Naive B cell (primary cell): ENCODE measurements at regions not wholly inside any gene's neighbourhood (a gene's known extent, or its start where the extent isn't known, plus 50 kb on each side); places are given as distances from the start of the nearest gene placed in this dataset.
A peak's percentile ranks its signal among the peaks of the same experiment; 100 is the strongest.
"Not testable (repeated sequence)": the region's sequence is repeated elsewhere in the genome, so short reads cannot be mapped to it uniquely, and the experiment has no call there.

Experiments
- ATAC-seq, 2 donors: fragments of 150-1000 bp; cut with Tn5 transposase; 2 replicates each; pipeline ENCODE4 v1.10.0; 2021; ENCODE audit warnings: low read depth in 2 of 2, mild to moderate bottlenecking in 2 of 2, moderate library complexity in 2 of 2
- DNase-seq: peaks from one replicate; pipeline ENCODE4 v3.0.0; 2022
- H3K27ac Mint-ChIP-seq, 6 donors: one replicate each; pipeline ENCODE4 v1.8.0; 2020 to 2022; ENCODE audit warnings: mild to moderate bottlenecking in 6 of 6, mixed read lengths in 6 of 6, moderate library complexity in 5 of 6, inconsistent platforms in 2 of 6
- H3K27me3 Mint-ChIP-seq, 3 donors: one replicate each; pipeline ENCODE4 v1.8.0; 2021 to 2022; ENCODE audit warnings: mixed read lengths in 3 of 3, mild to moderate bottlenecking in 1 of 3
- H3K36me3 Mint-ChIP-seq, 2 donors: one replicate each; pipeline ENCODE4 v1.8.0; 2020 to 2022; ENCODE audit warnings: mixed read lengths in 2 of 2, inconsistent platforms in 1 of 2, mild to moderate bottlenecking in 1 of 2
- H3K4me1 Mint-ChIP-seq, 3 donors: one replicate each; pipeline ENCODE4 v1.8.0; 2020 to 2022; ENCODE audit warnings: mixed read lengths in 3 of 3, inconsistent platforms in 1 of 3, mild to moderate bottlenecking in 1 of 3, moderate library complexity in 1 of 3
- H3K4me3 Mint-ChIP-seq, 8 donors: one replicate each; pipeline ENCODE4 v1.8.0; 2020 to 2022; ENCODE audit warnings: mild to moderate bottlenecking in 8 of 8, mixed read lengths in 8 of 8, moderate library complexity in 8 of 8, inconsistent platforms in 2 of 8
- H3K9me3 Mint-ChIP-seq, 7 donors: one replicate each; pipeline ENCODE4 v1.8.0; 2020 to 2022; ENCODE audit warnings: mixed read lengths in 7 of 7, mild to moderate bottlenecking in 5 of 7, inconsistent platforms in 2 of 7, moderate library complexity in 1 of 7

GRCh38 chr2:241956521-241957110 lies 87.1 kb downstream of the RTP5 start:
- Mint-ChIP-seq H3K27ac (peak overlapping the region in 5 of 6 donors; percentile 65 to 89 (median 87)), H3K36me3 (peaks cover 19 to 23% of the 10 kb centered on the region in 2 donors), H3K4me1 (peaks cover 24 to 40% (median 37%) of the 10 kb centered on the region in 3 donors), H3K27me3 (no peaks in the 10 kb centered on the region), H3K4me3 (no peak overlapping the region), H3K9me3 (peaks cover 7 to 12% (median 8%) of the 10 kb centered on the region in 7 donors)
- no peak for DNase-seq
- ATAC-seq: no peak

GRCh38 chr2:241957276-241957675 lies 87.7 kb downstream of the RTP5 start:
- ATAC-seq (no peak), DNase-seq (no peak)
- Mint-ChIP-seq H3K36me3 (peaks cover 19 to 23% of the 10 kb centered on the region in 2 donors), H3K4me3 (no peak overlapping the region), H3K27ac (peak overlapping the region in 5 of 6 donors; percentile 42 to 95 (median 75)), H3K9me3 (peaks cover 7 to 12% (median 8%) of the 10 kb centered on the region in 7 donors), H3K27me3 (no peaks in the 10 kb centered on the region), H3K4me1 (peaks cover 31 to 47% (median 41%) of the 10 kb centered on the region in 3 donors)

GRCh38 chr2:241958818-241959545 lies 89.5 kb downstream of the RTP5 start:
- Mint-ChIP-seq H3K9me3 (peaks cover 7 to 12% (median 8%) of the 10 kb centered on the region in 7 donors), H3K4me1 (peaks cover 48 to 63% (median 52%) of the 10 kb centered on the region in 3 donors), H3K27ac (peak overlapping the region in 4 of 6 donors; percentile 48 to 87 (median 60)), H3K36me3 (peaks cover 19 to 23% of the 10 kb centered on the region in 2 donors), H3K4me3 (no peak overlapping the region), H3K27me3 (no peaks in the 10 kb centered on the region)
- ATAC-seq (no peak), DNase-seq (no peak)

- Mint-ChIP-seq H3K4me1 (peaks cover 51 to 65% (median 51%) of the 10 kb centered on the region in 3 donors), H3K27ac (peak overlapping the region; percentile 87 to 99 (median 94)), H3K9me3 (peaks cover 7 to 12% (median 8%) of the 10 kb centered on the region in 7 donors), H3K4me3 (no peak overlapping the region), H3K27me3 (no peaks in the 10 kb centered on the region), H3K36me3 (peaks cover 19 to 23% of the 10 kb centered on the region in 2 donors)
- ATAC-seq: no peak
- DNase-seq: no peak
These were observed 90.3 kb downstream of the RTP5 start for GRCh38 chr2:241959751-241960269.

GRCh38 chr2:241961454-241961853 lies 91.9 kb downstream of the RTP5 start:
- peak overlapping the region in 2 of 8 donors; percentile 26 to 52 for H3K4me3 Mint-ChIP-seq
- peaks cover 54 to 71% (median 57%) of the 10 kb centered on the region in 3 donors for H3K4me1 Mint-ChIP-seq
- peaks cover 6 to 11% (median 7%) of the 10 kb centered on the region in 7 donors for H3K9me3 Mint-ChIP-seq
- DNase-seq (no peak), ATAC-seq (no peak)
- no peaks in the 10 kb centered on the region for H3K27me3 Mint-ChIP-seq
- H3K27ac Mint-ChIP-seq: peak overlapping the region; percentile 70 to 99 (median 92)
- H3K36me3 Mint-ChIP-seq: peaks cover 19% of the 10 kb centered on the region in 2 donors

- Mint-ChIP-seq H3K4me3 (peak overlapping the region; percentile 49 to 77 (median 71)), H3K27me3 (no peaks in the 10 kb centered on the region)
- no peak for ATAC-seq
These were observed 94.6 kb downstream of the RTP5 start for GRCh38 chr2:241964133-241964532.

GRCh38 chr2:241965931-241966412 lies 96.4 kb downstream of the RTP5 start:
- peaks cover 0 to 2% (median 0%) of the 10 kb centered on the region in 7 donors for H3K9me3 Mint-ChIP-seq
- peak overlapping the region; percentile 77 to 97 (median 88) for H3K4me3 Mint-ChIP-seq
- H3K27me3 Mint-ChIP-seq: no peaks in the 10 kb centered on the region
- H3K4me1 Mint-ChIP-seq: peaks cover 60 to 72% (median 67%) of the 10 kb centered on the region in 3 donors
- peaks cover 3 to 17% of the 10 kb centered on the region in 2 donors for H3K36me3 Mint-ChIP-seq
- ATAC-seq (peak; percentile 75 to 78), DNase-seq (peak; percentile 76)
- H3K27ac Mint-ChIP-seq: peak overlapping the region; percentile 90 to 99 (median 94)

More at GRCh38 chr2:241964133-241964532, 94.6 kb downstream of the RTP5 start:
- H3K27ac Mint-ChIP-seq: peak overlapping the region; percentile 87 to 99 (median 96)
- no peaks in the 10 kb centered on the region for H3K9me3 Mint-ChIP-seq
- H3K4me1 Mint-ChIP-seq: peaks cover 63 to 84% (median 73%) of the 10 kb centered on the region in 3 donors
- peaks cover 2 to 3% of the 10 kb centered on the region in 2 donors for H3K36me3 Mint-ChIP-seq
- DNase-seq: no peak

GRCh38 chr2:241966647-241967466 lies 97.3 kb downstream of the RTP5 start:
- ATAC-seq (no peak), DNase-seq (no peak)
- Mint-ChIP-seq H3K36me3 (peaks cover 8 to 22% of the 10 kb centered on the region in 2 donors), H3K27ac (peak overlapping the region; percentile 71 to 99 (median 94)), H3K4me1 (peaks cover 52 to 69% (median 61%) of the 10 kb centered on the region in 3 donors), H3K9me3 (peaks cover 0 to 2% (median 0%) of the 10 kb centered on the region in 7 donors), H3K4me3 (peak overlapping the region; percentile 77 to 97 (median 88)), H3K27me3 (no peaks in the 10 kb centered on the region)

GRCh38 chr2:241967467-241968144 lies 98.1 kb downstream of the RTP5 start:
- Mint-ChIP-seq H3K4me3 (peak overlapping the region; percentile 23 to 90 (median 60)), H3K4me1 (peaks cover 47 to 62% (median 54%) of the 10 kb centered on the region in 3 donors), H3K27ac (peak overlapping the region; percentile 47 to 99 (median 94)), H3K27me3 (no peaks in the 10 kb centered on the region), H3K36me3 (peaks cover 15 to 23% of the 10 kb centered on the region in 2 donors), H3K9me3 (peaks cover 0 to 2% (median 0%) of the 10 kb centered on the region in 7 donors)
- DNase-seq (peak; percentile 80), ATAC-seq (peak; percentile 33 to 64)

- Mint-ChIP-seq H3K9me3 (peaks cover 0 to 2% (median 0%) of the 10 kb centered on the region in 7 donors), H3K27ac (peak overlapping the region; percentile 14 to 99 (median 94))
These were observed 98.9 kb downstream of the RTP5 start for GRCh38 chr2:241968417-241968816.

GRCh38 chr2:241969182-241969581 lies 99.7 kb downstream of the RTP5 start:
- not testable (repeated sequence) for H3K4me3 Mint-ChIP-seq, H3K27me3 Mint-ChIP-seq, ATAC-seq, DNase-seq, H3K9me3 Mint-ChIP-seq
- H3K4me1 Mint-ChIP-seq: peaks cover 35 to 47% (median 38%) of the 10 kb centered on the region in 3 donors
- H3K27ac Mint-ChIP-seq: peak overlapping the region in 2 of 6 donors; percentile 38 to 93
- peaks cover 20 to 32% of the 10 kb centered on the region in 2 donors for H3K36me3 Mint-ChIP-seq

More at GRCh38 chr2:241968417-241968816, 98.9 kb downstream of the RTP5 start:
- Mint-ChIP-seq H3K36me3 (peaks cover 20 to 31% of the 10 kb centered on the region in 2 donors), H3K4me3 (peak overlapping the region in 3 of 8 donors; percentile 34 to 90 (median 78)), H3K27me3 (no peaks in the 10 kb centered on the region), H3K4me1 (peaks cover 42 to 55% (median 46%) of the 10 kb centered on the region in 3 donors)
- DNase-seq: no peak
- no peak for ATAC-seq

GRCh38 chr2:241970716-241971115 lies 101.2 kb downstream of the RTP5 start:
- H3K4me1 Mint-ChIP-seq: peaks cover 30 to 39% (median 35%) of the 10 kb centered on the region in 3 donors
- peaks cover 0 to 2% (median 0%) of the 10 kb centered on the region in 7 donors for H3K9me3 Mint-ChIP-seq
- H3K4me3 Mint-ChIP-seq: no peak overlapping the region
- H3K27ac Mint-ChIP-seq: peak overlapping the region in 5 of 6 donors; percentile 22 to 93 (median 76)
- H3K36me3 Mint-ChIP-seq: peaks cover 20 to 32% of the 10 kb centered on the region in 2 donors
- DNase-seq: no peak
- no peak for ATAC-seq
- H3K27me3 Mint-ChIP-seq: no peaks in the 10 kb centered on the region
